Vagina (tissue), 2 donors: ENCODE measurements at regions not wholly inside any gene's neighbourhood (a gene's known extent, or its start where the extent isn't known, plus 50 kb on each side); places are given as distances from the start of the nearest gene placed in this dataset.

Experiments
- POLR2A ChIP-seq, 2 donors: fragments of 450-650 bp; IDR thresholded peaks; one replicate each; pipeline ENCODE4 v1.6.1; 2017; ENCODE audit warnings: antibody characterized with exemption in 2 of 2, mild to moderate bottlenecking in 2 of 2, moderate library complexity in 2 of 2
- POLR2AphosphoS5 ChIP-seq, 2 donors: sonication (generic); formaldehyde crosslinking; IDR thresholded peaks; one replicate each; pipeline ENCODE4 v1.9.0; 2017; ENCODE audit warnings: antibody characterized with exemption in 2 of 2, mild to moderate bottlenecking in 2 of 2, low read depth in 1 of 2; ENCODE audit not compliant: insufficient read depth in 1 of 2
- TF ChIP-seq, protein P1 (sequence below), 3 experiments: fragments of 450-650 bp in 2 of 3; fragments of 200-600 bp in 1 of 3; sonication (generic) in 1 of 3; IDR thresholded peaks; one replicate each; pipeline ENCODE4 v1.5.1; 2017 to 2019; ENCODE audit warnings: antibody characterized with exemption in 3 of 3, mild to moderate bottlenecking in 2 of 3, moderate library complexity in 2 of 3

DNA sequence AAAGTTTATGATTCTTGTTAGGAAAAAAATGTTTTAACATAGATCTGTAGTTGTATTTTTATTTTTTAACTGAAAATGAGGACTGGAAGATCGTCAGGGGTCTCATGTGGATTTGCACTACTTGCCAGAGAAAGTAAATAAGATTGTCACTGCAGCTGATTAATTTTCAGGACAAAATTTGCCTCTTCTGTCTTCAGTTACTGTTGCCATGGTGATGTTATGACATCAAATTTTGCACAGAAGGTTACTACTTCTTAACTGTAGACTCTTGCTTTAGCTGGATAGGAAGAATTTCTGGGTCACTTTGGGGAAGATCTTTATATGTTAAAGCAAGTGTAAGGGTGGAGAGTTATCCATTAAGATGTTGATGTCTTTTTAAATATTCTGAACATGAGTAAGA is 82.2 kb upstream of the WDR72 start:
- TF ChIP-seq, protein P1, sequence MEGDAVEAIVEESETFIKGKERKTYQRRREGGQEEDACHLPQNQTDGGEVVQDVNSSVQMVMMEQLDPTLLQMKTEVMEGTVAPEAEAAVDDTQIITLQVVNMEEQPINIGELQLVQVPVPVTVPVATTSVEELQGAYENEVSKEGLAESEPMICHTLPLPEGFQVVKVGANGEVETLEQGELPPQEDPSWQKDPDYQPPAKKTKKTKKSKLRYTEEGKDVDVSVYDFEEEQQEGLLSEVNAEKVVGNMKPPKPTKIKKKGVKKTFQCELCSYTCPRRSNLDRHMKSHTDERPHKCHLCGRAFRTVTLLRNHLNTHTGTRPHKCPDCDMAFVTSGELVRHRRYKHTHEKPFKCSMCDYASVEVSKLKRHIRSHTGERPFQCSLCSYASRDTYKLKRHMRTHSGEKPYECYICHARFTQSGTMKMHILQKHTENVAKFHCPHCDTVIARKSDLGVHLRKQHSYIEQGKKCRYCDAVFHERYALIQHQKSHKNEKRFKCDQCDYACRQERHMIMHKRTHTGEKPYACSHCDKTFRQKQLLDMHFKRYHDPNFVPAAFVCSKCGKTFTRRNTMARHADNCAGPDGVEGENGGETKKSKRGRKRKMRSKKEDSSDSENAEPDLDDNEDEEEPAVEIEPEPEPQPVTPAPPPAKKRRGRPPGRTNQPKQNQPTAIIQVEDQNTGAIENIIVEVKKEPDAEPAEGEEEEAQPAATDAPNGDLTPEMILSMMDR (IDR thresholded peaks at IDR 0.05): no peak
- no peak for TF ChIP-seq POLR2AphosphoS5 (IDR thresholded peaks at IDR 0.05; ENCODE audit: insufficient read depth in 1 of 2, low read depth in 1 of 2)
- no peak for TF ChIP-seq POLR2A (IDR thresholded peaks at IDR 0.05)
